Fibroblast of lung (primary cell): ENCODE measurements at regions not wholly inside any gene's neighbourhood (a gene's known extent, or its start where the extent isn't known, plus 50 kb on each side); places are given as distances from the start of the nearest gene placed in this dataset.
A peak's percentile ranks its signal among the peaks of the same experiment; 100 is the strongest.

Experiments used
- DNase-seq, 2 donors: peaks; one replicate each; pipeline versions ENCODE4 v3.0.0 to v3.0.0-alpha.2; 2010; ENCODE audit warnings: low read depth in 2 of 2
- H2AFZ ChIP-seq: 2 replicates; pipeline ENCODE4 v1.5.1; 2012; ENCODE audit warnings: low read length, control low read depth, inconsistent platforms
- H3K27ac ChIP-seq: 2 replicates; pipeline ENCODE4 v1.5.1; 2011; ENCODE audit warnings: low read length, control low read depth; ENCODE audit not compliant: insufficient read depth
- H3K27me3 ChIP-seq: 2 replicates; pipeline ENCODE4 v1.5.1; 2011; ENCODE audit warnings: mild to moderate bottlenecking, low read length; ENCODE audit not compliant: control insufficient read depth, insufficient read depth
- H3K36me3 ChIP-seq: 2 replicates; pipeline ENCODE4 v1.5.1; 2011; ENCODE audit warnings: low read length; ENCODE audit not compliant: control insufficient read depth, insufficient read depth
- H3K4me1 ChIP-seq: 2 replicates; pipeline ENCODE4 v1.5.1; 2011; ENCODE audit warnings: low read length; ENCODE audit not compliant: control insufficient read depth, insufficient read depth; ENCODE audit errors: extremely low read depth
- H3K4me2 ChIP-seq: 2 replicates; pipeline ENCODE4 v1.5.1; 2011; ENCODE audit warnings: low read length, control low read depth; ENCODE audit not compliant: insufficient read depth; ENCODE audit errors: extremely low read depth
- H3K4me3 ChIP-seq, 4 experiments: fragments of 200-600 bp in 1 of 4; sonication (generic) in 1 of 4; replicated peaks in 1 of 4; 2 replicates each; pipeline ENCODE4 v1.5.1; 2011 to 2016; ENCODE audit warnings: low read length in 4 of 4, low read depth in 3 of 4, mild to moderate bottlenecking in 3 of 4, control low read depth in 2 of 4, inconsistent platforms in 1 of 4, mixed read lengths in 1 of 4; ENCODE audit not compliant: insufficient read depth in 1 of 4; ENCODE audit errors: control extremely low read depth in 1 of 4
- H3K79me2 ChIP-seq: 2 replicates; pipeline ENCODE4 v1.5.1; 2012; ENCODE audit warnings: mild to moderate bottlenecking, low read length, inconsistent platforms; ENCODE audit not compliant: control insufficient read depth, insufficient read depth
- H3K9ac ChIP-seq: 2 replicates; pipeline ENCODE4 v1.5.1; 2011; ENCODE audit warnings: mild to moderate bottlenecking, low read length, control low read depth; ENCODE audit not compliant: insufficient read depth
- H3K9me3 ChIP-seq: 2 replicates; pipeline ENCODE4 v1.5.1; 2012; ENCODE audit warnings: low read depth, low read length; ENCODE audit not compliant: control insufficient read depth, insufficient read depth
- H4K20me1 ChIP-seq: 2 replicates; pipeline ENCODE4 v1.5.1; 2011; ENCODE audit warnings: low read length; ENCODE audit not compliant: control insufficient read depth, insufficient read depth; ENCODE audit errors: extremely low read depth
- EZH2 ChIP-seq: IDR thresholded peaks from 2 replicates; pipeline ENCODE4 v1.5.1; 2012; ENCODE audit warnings: low read length, control low read depth, mild to moderate bottlenecking; ENCODE audit errors: missing control alignments
- TF ChIP-seq, protein P1 (sequence below), 2 donors: IDR thresholded peaks in 1 of 2; conservative IDR thresholded peaks in 1 of 2; 1 replicate in 1 of 2; 2 replicates in 1 of 2; pipeline ENCODE4 v1.5.1; 2011 to 2012; ENCODE audit warnings: low read length in 2 of 2, control low read depth in 1 of 2, inconsistent platforms in 1 of 2, low read depth in 1 of 2, mild to moderate bottlenecking in 1 of 2

DNA sequence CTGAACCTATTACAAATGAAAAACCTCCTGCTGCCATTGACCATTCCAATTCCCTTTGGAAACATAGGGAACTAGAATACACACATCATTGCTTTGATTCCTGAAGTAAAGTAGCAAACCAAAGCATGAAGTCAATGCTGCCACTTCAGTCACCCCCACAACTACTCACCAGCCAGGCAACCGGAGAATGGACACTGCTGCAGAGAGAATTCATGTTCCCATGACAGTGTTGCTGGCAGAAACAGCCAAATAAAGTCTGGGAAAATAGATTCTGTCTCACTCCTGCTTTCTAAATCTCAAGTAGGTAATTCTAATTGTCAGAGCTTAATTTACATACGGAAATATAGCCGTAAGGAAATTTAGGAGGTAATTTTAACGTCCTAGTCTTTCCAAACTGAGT is 162.9 kb upstream of the PLPPR1 start:
- Histone ChIP-seq H3K4me2 (no peak overlapping the region), H3K27ac (no peak overlapping the region), H3K36me3 (no peaks in the 10 kb centered on the region), H2AFZ (no peak overlapping the region), H3K9me3 (no peaks in the 10 kb centered on the region), H3K4me3 (no peak overlapping the region), H4K20me1 (no peaks in the 10 kb centered on the region), H3K9ac (no peak overlapping the region), H3K4me1 (no peaks in the 10 kb centered on the region), H3K79me2 (no peaks in the 10 kb centered on the region), H3K27me3 (no peaks in the 10 kb centered on the region)
- no peak for TF ChIP-seq EZH2
- TF ChIP-seq, protein P1, sequence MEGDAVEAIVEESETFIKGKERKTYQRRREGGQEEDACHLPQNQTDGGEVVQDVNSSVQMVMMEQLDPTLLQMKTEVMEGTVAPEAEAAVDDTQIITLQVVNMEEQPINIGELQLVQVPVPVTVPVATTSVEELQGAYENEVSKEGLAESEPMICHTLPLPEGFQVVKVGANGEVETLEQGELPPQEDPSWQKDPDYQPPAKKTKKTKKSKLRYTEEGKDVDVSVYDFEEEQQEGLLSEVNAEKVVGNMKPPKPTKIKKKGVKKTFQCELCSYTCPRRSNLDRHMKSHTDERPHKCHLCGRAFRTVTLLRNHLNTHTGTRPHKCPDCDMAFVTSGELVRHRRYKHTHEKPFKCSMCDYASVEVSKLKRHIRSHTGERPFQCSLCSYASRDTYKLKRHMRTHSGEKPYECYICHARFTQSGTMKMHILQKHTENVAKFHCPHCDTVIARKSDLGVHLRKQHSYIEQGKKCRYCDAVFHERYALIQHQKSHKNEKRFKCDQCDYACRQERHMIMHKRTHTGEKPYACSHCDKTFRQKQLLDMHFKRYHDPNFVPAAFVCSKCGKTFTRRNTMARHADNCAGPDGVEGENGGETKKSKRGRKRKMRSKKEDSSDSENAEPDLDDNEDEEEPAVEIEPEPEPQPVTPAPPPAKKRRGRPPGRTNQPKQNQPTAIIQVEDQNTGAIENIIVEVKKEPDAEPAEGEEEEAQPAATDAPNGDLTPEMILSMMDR (conservative IDR thresholded peaks at IDR 0.05 in 1 of 2, IDR thresholded peaks at IDR 0.05 in 1 of 2; ENCODE audit: low read depth in 1 of 2, low read length in 2 of 2): no peak
- DNase-seq: no peak

- TF ChIP-seq EZH2: no peak
- Histone ChIP-seq H3K79me2 (no peaks in the 10 kb centered on the region), H3K27ac (no peak overlapping the region), H3K4me3 (no peak overlapping the region), H3K4me1 (no peaks in the 10 kb centered on the region), H3K9me3 (no peaks in the 10 kb centered on the region), H4K20me1 (no peaks in the 10 kb centered on the region), H3K36me3 (no peaks in the 10 kb centered on the region), H2AFZ (no peak overlapping the region), H3K4me2 (no peak overlapping the region), H3K9ac (no peak overlapping the region), H3K27me3 (no peaks in the 10 kb centered on the region)
- peak in 1 of 2 donors; percentile 10 for DNase-seq
These were observed 159.2 kb upstream of the PLPPR1 start for GRCh38 chr9:100869326-100869725.

DNA sequence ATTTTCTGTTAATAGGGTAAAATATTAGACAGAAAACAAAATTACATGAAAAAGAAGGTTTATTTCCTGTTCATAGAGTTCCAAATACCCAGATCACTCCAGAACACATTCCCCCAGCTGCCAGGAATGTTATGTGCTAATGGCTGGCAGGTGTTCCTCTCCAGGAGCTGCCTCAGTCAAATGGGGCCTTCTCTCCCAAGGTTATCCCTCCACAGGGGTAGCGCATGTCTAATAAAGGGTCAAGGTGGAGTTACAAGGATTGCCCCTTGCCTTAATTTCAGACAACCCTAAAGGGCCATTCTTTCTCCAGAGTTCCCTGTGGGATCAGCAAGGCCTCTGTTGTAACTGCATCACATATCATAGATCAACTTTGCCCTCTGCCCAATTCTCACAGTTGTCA is 148.6 kb upstream of the PLPPR1 start:
- H3K4me3 ChIP-seq: no peak overlapping the region
- no peaks in the 10 kb centered on the region for H4K20me1 ChIP-seq
- H3K36me3 ChIP-seq: no peaks in the 10 kb centered on the region
- no peak overlapping the region for H3K4me2 ChIP-seq
- no peak overlapping the region for H3K9ac ChIP-seq
- no peaks in the 10 kb centered on the region for H3K79me2 ChIP-seq
- H3K4me1 ChIP-seq: no peaks in the 10 kb centered on the region
- H3K9me3 ChIP-seq: no peaks in the 10 kb centered on the region
- no peak overlapping the region for H3K27ac ChIP-seq
- H2AFZ ChIP-seq: no peak overlapping the region
- no peak for DNase-seq
- TF ChIP-seq EZH2: no peak
- TF ChIP-seq, protein P1 (conservative IDR thresholded peaks at IDR 0.05 in 1 of 2, IDR thresholded peaks at IDR 0.05 in 1 of 2; ENCODE audit: low read depth in 1 of 2, low read length in 2 of 2): no peak
- H3K27me3 ChIP-seq: no peaks in the 10 kb centered on the region
